HL-60 (cell line): ENCODE measurements at regions not wholly inside any gene's neighbourhood (a gene's known extent, or its start where the extent isn't known, plus 50 kb on each side); places are given as distances from the start of the nearest gene placed in this dataset.

Experiments used
- CTCF ChIP-seq: IDR thresholded peaks from one replicate; pipeline ENCODE4 v1.5.1; 2011; ENCODE audit warnings: low read length, control low read depth, inconsistent platforms; ENCODE audit not compliant: insufficient read depth
- GABPA ChIP-seq: IDR thresholded peaks from 2 replicates; pipeline ENCODE4 v1.6.1; 2012; ENCODE audit warnings: low read depth
- POLR2AphosphoS5 ChIP-seq: IDR thresholded peaks from 2 replicates; pipeline ENCODE4 v1.6.1; 2012; ENCODE audit warnings: low read depth
- REST ChIP-seq: IDR thresholded peaks from 2 replicates; pipeline ENCODE4 v1.6.1; 2012; ENCODE audit warnings: low read depth; ENCODE audit not compliant: insufficient replicate concordance
- SPI1 ChIP-seq: IDR thresholded peaks from 2 replicates; pipeline ENCODE4 v1.6.1; 2012; ENCODE audit warnings: low read depth, mild to moderate bottlenecking, borderline replicate concordance

GRCh38 chr4:138301536-138301935 lies 59.4 kb upstream of the SLC7A11 start:
- TF ChIP-seq CTCF (no peak), POLR2AphosphoS5 (no peak), GABPA (no peak), REST (no peak), SPI1 (no peak)
